Stimulated activated CD8-positive, alpha-beta memory T cell treated with anti-CD3 and anti-CD28 coated beads, Interleukin-4, amount 100 ng/mL, for 4 hours (primary cell): ENCODE measurements at regions not wholly inside any gene's neighbourhood (a gene's known extent, or its start where the extent isn't known, plus 50 kb on each side); places are given as distances from the start of the nearest gene placed in this dataset.

Source experiments
- DNase-seq, 2 donors: peaks; one replicate each; pipeline ENCODE4 v3.0.0-alpha.2; 2020; ENCODE audit warnings: low read depth in 2 of 2, low spot score in 1 of 2

DNA sequence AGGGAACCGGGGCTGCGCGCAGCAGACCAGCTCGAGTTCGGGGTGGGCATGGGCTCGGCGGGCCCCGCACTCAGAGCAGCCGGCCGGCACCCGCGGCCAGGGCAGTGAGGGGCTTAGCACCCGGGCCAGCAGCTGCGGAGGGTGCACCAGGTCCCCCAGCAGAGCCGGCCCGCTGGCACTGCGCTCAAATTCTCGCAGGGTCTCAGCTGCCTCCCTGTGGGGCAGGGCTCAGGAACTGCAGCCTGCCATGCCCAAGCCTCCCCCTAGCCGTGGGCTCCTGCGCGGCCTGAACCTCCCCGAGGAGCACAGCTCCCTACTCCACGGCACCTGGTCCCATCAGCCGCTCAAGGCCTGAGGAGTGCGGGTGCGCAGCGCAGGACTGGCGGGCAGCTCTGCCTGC is 172.9 kb upstream of the SLC30A5 start:
- no peak for DNase-seq

DNA sequence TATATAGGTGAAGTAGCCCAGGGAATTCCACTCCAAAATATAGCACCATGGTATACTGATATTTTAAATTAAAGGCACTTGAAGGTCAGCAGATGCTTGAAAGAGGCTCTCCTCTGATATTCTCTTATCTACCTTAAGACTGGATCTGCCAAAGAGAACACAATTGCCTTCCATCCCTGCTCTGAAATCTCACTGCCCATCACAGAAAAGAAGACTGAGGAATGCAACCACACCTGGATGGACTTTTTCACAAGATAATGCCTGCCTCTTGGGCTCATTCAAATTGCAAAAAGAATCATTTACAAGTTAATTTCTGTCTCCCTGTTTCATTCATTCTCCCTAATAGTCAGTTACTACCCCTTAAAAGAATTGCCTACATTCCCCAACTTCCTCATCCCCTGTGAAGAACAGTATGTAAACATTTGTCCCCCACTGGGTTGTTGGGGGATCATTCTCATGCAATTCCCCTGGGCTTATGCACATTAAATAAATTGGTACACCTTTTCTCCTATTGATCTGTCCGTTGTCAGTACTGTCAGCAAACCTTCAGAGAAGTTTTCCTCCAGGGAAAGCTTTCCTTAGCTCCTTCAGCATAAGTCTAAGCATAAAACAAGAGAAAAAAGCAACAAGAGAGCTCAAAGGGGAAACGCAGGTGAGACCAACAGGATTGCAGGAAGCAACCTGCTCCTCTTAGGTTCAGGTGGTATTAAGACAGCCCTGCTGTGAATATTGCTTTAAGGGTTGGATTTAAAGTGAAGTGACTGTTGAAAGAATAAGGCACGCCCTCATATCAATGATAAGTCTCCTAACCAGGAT is 171.4 kb upstream of the SLC30A5 start:
- no peak for DNase-seq

DNA sequence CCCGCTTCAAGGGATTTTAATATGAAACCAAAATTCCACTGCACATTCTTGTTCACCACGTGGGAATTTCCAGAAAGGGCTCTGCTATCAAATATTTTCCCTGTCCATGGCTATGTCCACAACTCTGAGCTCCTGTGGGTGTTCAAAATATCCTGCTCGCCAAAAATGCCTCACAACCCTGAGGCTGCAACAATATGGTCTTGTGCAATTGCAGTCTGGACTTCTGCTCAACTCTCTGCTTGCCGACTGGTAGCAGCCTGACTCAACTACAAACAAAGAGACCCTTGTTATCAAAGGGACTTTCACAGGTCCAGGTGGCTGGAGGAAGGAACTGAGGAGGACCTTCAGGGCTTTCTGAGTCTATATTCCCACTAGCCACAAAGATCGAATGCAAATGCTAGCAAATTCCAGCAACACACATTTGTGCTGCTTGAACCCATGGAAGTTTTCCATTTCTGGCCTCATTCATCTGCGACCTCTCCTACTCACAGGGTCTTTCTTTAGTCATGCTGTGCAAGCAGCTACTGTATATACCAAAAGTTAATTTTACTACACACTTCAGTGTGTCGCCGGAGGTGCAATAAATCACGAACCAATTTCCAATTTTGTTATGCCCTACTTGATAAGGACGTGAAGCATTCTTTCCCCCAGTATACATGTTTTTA is 169.2 kb upstream of the SLC30A5 start:
- DNase-seq, result no peak

DNA sequence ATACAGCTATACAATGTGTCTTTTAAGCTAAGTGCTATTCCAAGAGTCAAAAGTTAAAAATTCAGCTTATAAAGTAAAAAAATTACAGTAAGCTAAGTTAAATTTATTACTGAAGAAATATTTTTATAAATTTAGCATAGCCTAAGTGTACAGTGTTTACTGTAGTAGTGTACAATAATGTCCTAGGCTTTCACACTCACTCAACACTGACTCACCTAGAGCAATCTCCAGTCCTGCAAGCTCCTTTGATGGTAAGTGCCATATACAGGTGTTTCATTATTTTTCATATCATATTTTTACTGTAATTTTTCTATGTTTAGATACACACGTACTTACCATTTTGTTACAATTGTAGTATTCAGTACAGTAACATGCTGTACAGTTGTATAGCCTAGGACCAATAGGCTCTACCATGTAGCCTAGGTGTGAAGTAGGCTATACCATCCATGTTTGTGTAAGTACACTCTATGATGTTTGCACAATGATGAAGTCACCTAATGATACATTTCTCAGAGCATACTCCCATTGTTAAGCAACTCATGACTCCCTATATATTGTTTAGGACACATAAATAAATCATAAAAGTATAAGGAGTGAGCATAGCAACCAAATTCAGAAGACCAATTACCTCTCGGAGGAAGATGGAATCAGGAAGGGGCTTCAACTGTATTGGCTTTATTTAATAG is 165.1 kb upstream of the SLC30A5 start:
- no peak for DNase-seq

DNA sequence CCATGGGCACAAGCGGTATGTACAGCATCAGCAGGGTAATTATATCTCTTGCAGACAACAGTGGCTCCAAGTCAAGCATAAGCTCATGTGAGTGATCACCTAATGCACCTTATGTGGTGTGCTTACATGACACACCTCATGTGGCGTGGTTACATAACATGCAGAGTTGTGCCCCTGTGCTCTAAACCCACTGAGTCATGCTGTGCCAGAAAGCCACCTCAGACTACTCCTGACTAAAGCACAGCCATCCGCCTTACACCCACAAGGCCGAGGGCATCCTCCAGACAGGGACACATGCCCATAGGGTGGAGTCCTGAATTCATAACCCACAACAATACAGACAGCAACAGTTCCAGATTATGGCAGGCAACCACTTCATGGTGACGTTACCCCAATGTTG is 163.7 kb upstream of the SLC30A5 start:
- DNase-seq, result no peak

DNA sequence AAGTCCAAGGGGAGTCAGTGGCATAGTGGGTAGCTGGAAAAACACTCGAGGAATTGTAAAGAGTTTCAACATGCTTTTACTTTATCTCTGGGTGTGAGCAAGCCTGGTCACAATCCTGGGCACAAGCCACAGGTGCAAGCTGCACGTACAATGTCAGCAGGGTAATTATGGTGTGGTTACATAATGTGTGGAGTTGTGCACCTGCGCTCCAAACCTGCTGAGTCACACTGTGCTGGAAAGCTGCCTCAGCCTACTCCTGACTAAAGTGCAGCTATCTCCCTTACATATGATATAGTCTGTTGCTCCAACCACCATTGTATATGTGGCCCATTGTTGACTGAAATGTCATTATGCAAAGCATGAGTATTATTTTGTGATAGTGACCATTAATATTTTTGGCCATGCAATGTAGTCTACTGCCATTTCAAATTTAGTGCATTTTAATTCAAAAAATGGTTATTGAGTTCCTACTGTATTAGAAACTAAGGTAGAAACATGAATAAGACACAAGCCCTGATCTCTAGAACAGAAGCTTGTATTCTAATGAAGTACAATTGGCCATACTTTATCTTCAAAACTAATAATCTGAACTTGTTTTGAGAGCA is 160.9 kb upstream of the SLC30A5 start:
- no peak for DNase-seq

DNA sequence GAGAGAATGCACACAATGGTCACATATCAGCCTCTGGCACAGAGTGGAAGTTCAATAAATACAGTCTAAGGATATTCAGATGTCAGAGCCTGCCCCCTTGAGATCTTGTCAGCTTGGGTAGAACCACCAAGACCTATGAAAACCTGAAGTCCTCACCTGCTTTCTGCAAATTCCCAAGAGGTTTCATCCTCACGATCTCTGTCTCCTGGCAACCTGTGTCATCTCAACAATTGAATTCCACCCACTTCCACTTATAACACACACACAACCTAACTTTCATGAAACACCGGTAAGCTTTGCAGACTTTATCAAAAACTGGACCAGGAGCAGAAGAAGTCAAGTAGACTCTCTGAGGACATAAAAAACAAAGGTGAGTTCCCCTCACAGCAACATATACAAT is 151.6 kb upstream of the SLC30A5 start:
- no peak for DNase-seq

DNA sequence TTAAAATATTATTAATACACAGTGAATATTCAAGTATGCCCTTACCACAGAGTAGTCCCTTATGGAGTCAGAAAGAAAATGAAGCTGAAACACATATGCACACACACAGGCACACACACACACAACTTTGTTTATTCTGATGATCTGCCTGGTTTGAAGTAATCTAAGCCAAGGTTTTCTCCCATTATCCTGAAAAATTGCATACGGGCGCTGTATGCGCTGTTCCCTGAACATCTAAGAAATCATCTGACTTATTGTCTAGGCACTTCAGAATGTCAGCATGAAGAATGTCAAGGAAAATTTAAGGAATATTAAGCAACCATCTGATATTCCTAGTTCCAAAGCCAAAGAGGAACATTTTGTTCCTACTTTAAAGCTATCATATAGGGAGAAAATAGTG is 147.1 kb upstream of the SLC30A5 start:
- no peak for DNase-seq

DNA sequence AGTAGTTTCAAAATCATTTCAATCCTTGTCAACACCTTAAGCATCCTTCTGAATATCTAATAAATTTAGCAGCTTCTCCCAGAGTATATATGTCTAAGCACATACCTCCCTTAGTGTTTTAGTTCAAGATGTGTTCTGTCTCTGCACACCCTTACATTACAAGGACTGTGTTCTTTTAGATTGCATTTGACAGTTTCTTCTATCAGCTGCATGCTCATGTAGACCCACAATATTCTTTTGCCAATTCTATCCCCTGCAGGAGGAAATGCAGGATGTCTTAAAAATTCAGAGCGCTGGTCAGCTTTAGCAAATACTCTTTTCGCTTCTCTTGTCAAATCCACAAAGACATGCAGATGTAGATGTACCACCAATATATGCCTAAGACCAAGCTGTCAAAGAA is 145.8 kb upstream of the SLC30A5 start:
- no peak for DNase-seq

DNA sequence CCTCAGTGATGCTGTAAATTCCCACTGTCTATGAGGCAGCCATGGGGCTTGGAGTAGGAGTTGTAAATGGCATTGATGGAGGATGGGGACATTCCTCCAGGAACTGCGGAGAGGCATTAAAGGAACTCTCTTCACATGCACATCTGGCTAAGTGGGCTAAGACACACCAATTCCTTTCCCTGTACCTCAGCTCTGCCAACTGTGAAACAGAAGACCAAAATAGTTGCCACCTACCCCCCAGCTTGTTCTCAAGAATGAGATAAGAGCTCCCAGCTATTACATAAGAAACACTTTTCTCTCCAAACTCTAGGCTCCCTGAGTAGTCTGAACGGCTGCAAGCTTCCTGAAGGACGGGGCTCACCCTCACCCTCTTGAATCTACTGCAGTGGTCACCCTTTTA is 144.6 kb upstream of the SLC30A5 start:
- no peak for DNase-seq

DNA sequence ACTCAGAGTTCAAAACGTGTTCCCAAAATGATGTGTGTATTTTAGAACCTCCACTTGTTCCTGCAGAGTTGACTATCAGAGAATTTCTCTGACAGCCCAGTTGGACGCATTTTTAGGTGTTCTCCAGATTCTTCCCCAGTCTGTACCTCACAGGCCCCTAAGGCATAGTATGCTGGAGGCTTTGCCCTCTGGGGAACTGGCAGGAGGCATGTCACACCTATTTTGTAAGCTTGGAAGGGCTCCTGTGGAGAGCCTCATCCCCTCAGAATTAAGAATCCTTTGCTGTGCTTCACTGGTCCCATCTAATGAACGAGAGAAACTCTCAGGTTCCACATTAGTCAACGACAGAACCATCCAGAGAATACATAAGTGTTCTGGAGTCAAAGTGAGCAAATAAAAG is 144.1 kb upstream of the SLC30A5 start:
- no peak for DNase-seq

DNA sequence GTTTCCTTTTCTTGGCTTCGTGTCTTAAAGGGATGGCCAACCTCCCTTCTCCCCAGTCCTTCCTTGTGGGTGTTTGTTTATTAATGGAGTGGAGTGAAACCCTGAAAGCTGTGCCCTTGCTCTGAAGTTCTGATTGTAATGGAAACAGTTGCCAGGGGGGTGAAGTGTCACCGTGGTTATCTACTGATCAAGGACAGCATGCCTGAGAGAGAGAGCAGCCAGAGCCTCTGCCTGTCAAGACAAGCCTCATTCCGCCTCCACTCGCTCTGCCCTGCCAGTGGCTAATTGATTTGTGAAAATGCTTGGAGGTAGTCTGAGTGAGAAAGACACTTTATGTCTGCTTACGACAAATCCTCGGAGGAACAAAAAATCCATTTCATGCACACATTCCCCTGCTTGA is 143.7 kb upstream of the SLC30A5 start:
- no peak for DNase-seq

DNA sequence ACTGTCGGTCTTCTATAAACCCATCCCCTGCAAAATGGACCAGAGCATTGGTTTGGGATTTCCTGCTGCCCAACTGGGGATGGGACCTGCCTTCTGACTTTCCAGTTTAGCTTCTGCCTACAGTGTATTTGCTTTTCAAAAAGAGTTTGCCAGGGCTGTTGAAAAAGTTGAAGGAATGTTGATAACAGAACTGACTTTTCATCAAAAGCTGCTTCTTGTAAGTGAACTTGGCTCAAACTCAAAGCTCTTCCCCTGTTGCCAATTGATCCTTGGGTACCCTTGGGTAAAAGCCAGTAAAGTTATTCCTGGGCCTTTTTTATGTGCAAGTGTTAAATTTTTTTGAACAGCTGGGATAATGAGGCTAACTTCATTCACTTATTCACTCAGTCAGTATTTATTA is 142.9 kb upstream of the SLC30A5 start:
- DNase-seq, result no peak

DNA sequence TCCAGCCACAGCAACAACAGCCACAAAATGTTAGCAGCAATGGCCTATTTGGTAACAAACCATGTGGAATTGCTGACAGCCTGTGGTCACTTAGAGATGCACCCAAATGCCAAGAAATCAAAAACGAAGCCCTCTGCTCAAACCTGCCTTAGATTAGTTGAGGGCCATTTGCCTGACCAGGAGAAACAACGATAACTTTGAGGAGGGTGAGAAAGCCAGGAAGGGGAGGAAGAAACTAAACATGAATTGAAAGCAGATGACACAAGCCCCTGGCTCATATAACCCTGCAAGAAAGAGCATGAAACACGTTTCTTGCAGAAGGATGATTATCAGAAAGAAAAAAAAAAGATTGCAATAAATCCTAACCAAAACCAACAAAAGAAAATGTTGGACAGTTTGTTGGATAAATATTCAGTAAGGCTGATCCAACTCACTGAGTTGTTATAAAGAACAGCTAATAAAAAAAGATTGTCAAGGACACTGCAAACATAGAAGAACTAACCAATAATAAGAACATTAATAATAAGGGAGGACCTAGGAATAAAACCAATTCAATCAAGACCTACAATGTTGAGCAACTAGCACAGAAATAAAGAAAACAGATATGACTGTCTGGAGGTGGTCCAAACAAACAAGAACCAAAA is 140.5 kb upstream of the SLC30A5 start:
- DNase-seq, result no peak

DNA sequence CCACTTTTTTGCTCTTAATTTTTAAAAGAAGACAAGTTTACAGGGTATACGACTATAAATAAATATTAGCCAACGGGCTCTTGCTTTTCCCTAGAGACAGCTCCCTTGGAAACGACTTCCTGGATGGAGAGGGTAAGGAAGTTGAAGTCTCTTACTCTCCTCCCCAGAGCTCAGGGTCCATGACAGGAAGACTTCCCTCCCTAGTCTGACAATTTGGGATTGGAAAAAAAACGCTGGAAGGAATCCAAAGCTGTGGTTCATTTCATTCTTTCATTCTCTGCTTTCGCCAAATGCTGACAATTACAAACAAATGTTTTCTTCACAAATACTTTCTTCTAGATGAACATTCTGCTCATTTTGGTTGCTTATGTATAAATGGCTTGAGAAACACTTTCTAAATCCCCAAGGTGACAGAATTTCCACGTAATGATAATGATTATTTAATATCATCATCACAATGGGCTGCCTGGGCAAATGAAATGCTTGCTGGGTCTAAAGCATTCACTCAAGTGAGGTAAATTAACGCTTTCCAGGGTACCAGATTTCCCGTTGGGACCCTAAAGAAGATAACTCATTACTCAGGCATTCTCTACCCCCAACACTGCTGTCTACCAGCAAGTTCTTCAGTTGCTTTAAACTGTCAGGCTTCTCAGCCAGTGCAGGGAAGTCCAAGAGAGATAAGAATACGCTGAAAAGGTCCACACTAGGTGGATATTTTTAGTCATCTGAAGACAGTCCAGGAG is 139.8 kb upstream of the SLC30A5 start:
- no peak for DNase-seq

DNA sequence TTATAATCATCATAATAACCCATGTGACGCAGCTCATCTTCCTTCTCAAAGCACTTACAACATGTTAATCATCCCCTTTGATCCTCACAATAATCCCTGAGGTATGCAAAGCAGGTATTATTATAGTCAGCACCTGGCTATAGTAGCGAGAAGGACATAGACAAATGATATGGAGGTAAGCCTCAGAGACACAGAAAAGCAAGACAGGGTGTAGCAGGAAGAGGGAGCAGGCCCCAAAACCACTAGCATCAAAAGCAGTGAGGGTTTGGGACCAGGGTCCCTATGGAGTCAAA is 139.2 kb upstream of the SLC30A5 start:
- DNase-seq, result no peak

DNA sequence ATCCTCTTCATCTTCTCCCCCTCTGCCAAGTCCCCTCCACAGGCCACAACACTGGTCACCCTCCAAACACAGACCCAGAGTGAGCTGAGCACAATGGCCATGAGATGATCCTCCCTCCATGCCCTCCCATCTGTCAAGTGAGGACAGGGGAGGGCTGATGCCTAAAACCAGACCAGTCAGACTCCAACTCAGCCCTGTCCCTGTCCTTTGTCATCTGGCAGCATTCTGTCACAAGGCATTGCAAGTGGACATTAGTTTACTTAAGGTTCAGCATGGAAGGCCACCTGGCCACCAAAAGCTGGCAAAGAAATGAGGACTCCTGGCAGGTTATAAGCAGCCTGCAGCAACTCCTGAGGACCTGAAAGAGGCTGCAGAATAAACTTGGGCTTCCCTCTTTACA is 136.2 kb upstream of the SLC30A5 start:
- DNase-seq, result no peak

DNA sequence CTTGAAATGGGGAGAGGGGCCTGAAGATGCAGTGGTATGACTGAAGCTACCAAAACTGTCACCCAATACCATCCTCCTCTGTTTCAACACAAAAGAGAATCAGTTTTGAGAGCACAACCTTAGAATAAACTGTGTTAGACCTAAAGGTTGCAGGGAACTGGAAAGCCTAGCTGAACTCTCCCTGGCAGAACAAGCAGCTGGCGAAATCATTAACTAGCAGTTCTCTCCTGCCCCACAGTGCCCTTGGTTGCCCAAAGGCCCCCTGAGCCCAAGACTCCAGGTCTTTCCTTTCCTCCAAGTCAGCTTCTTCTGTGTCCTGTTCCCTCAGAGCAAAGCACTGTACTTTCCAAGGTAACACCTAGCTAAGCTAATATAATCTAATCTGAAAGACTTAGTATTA is 135.4 kb upstream of the SLC30A5 start:
- DNase-seq, result no peak

DNA sequence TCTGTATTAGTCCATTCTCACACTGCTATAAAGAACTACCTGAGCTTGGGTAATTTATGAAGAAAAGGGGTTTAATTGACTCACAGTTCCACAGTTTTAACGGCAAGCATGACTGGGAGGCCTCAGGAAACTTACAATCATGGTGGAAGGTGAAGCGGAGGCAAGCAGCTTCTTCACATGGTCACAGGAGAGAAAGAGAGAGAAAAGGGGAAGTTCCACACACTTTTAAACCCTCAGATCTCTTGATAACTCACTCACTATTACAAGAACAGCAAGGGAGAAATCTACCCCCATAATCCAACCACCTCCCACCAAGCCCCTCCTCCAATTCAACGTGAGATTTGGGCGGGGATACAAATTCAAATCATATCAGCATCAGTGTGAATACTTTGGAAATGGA is 133.4 kb upstream of the SLC30A5 start:
- DNase-seq, result no peak

DNA sequence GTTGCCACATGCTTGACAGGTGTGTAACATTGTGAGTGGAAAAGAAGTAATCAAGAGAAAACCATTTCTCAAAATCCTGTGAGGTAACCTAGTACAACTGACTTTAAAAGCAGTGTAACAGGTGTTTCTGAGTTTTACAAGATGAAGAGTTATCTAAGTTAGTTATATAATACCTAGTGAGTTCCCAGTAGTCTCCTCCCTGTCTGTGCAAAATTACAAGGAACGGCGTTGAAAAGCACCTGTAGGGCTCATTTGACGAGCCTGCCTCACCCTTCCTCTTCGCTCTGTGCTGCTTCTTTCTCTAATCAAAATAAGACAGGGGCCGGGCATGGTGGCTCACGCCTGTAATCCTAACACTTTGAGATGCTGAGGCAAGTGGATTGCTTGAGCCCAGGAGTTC is 132.9 kb upstream of the SLC30A5 start:
- no peak for DNase-seq

DNA sequence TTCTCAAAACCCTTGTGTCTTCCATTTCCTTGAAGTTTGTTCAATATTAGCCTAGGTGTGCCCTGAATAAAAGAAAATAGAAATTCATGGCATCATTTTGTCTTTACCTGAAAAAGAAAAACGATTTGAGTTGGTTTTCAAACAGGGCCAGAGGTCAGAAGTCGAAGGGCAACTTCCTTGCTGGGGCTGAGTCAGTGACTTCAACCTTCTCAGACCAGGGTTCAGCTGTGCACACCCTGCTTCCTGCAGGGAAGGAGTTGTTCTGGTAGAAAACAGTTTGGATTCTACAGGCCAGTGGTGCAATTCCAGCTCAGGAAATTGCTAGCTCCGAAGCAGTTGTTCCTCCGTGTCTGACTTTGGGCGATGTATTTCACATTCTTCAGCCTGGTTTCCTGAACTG is 132.1 kb upstream of the SLC30A5 start:
- DNase-seq, result no peak
